Pons (tissue), 1 donor: ENCODE measurements at regions not wholly inside any gene's neighbourhood (a gene's known extent, or its start where the extent isn't known, plus 50 kb on each side); places are given as distances from the start of the nearest gene placed in this dataset.
A peak's percentile ranks its signal among the peaks of the same experiment; 100 is the strongest.

Source experiments
- DNase-seq: peaks from one replicate; pipeline ENCODE4 v3.0.0-alpha.2; 2016; ENCODE audit warnings: low spot score

GRCh38 chr18:45168866-45169600, 446.2 kb upstream of the SLC14A2 start:
- no peak for DNase-seq

GRCh38 chr18:45169610-45170009, 445.7 kb upstream of the SLC14A2 start:
- DNase-seq = no peak

- no peak for DNase-seq
Measured at GRCh38 chr18:45171679-45172191, 443.5 kb upstream of the SLC14A2 start.

GRCh38 chr18:45173327-45173726, 441.9 kb upstream of the SLC14A2 start:
- DNase-seq = no peak

- DNase-seq = no peak
Measured at GRCh38 chr18:45173799-45174519, 441.3 kb upstream of the SLC14A2 start.

GRCh38 chr18:45174629-45175136, 440.6 kb upstream of the SLC14A2 start:
- no peak for DNase-seq

GRCh38 chr18:45175511-45175910, 439.8 kb upstream of the SLC14A2 start:
- no peak for DNase-seq

GRCh38 chr18:45186832-45187231, 428.4 kb upstream of the SLC14A2 start:
- DNase-seq = no peak

GRCh38 chr18:45191795-45192194, 423.5 kb upstream of the SLC14A2 start:
- DNase-seq = no peak

GRCh38 chr18:45197526-45197970, 417.7 kb upstream of the SLC14A2 start:
- DNase-seq = no peak

- no peak for DNase-seq
Measured at GRCh38 chr18:45198526-45198925, 416.8 kb upstream of the SLC14A2 start.

- DNase-seq = no peak
Measured at GRCh38 chr18:45201029-45201428, 414.2 kb upstream of the SLC14A2 start.

- no peak for DNase-seq
Measured at GRCh38 chr18:45201489-45201888, 413.8 kb upstream of the SLC14A2 start.

- DNase-seq = no peak
Measured at GRCh38 chr18:45202061-45202460, 413.2 kb upstream of the SLC14A2 start.

GRCh38 chr18:45203677-45204076, 411.6 kb upstream of the SLC14A2 start:
- no peak for DNase-seq

- no peak for DNase-seq
Measured at GRCh38 chr18:45207328-45207727, 407.9 kb upstream of the SLC14A2 start.

GRCh38 chr18:45208164-45208563, 407.1 kb upstream of the SLC14A2 start:
- no peak for DNase-seq

- DNase-seq = peak; percentile 78
Measured at GRCh38 chr18:45212181-45213039, 402.9 kb upstream of the SLC14A2 start.

- DNase-seq = no peak
Measured at GRCh38 chr18:45213040-45213333, 402.3 kb upstream of the SLC14A2 start.

- DNase-seq = no peak
Measured at GRCh38 chr18:45218436-45218835, 396.8 kb upstream of the SLC14A2 start.

- DNase-seq = no peak
Measured at GRCh38 chr18:45221363-45221762, 393.9 kb upstream of the SLC14A2 start.

GRCh38 chr18:45222180-45222579, 393.1 kb upstream of the SLC14A2 start:
- no peak for DNase-seq
